D341Med (cell line): ENCODE measurements at regions not wholly inside any gene's neighbourhood (a gene's known extent, or its start where the extent isn't known, plus 50 kb on each side); places are given as distances from the start of the nearest gene placed in this dataset.
"Not testable (repeated sequence)": the region's sequence is repeated elsewhere in the genome, so short reads cannot be mapped to it uniquely, and the experiment has no call there.

Experiments used
- DNase-seq: peaks from one replicate; pipeline ENCODE4 v3.0.0; 2012; ENCODE audit warnings: low spot score

GRCh38 chr2:145905371-145905770 is 1385.5 kb upstream of the ZEB2 start:
- DNase-seq, result no peak

DNA sequence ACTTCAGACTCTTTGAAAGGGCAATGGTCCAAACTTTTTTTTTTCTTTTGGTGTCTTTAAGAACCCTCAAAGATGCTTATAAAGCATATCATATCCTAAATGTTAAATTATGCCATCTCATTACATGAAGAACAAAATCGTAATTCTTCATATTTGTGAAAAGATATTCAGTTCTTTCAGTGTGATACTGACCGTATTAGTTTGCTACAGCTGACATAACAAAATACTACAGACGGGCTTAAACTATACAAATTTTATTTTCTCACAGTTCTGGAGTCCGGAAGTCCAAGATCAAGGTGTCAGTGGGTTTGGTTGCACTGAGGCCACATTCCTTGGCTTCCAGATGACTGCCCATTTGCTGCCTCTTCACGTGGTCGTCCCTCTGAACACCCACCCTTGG is 1377.2 kb upstream of the ZEB2 start:
- no peak for DNase-seq

DNA sequence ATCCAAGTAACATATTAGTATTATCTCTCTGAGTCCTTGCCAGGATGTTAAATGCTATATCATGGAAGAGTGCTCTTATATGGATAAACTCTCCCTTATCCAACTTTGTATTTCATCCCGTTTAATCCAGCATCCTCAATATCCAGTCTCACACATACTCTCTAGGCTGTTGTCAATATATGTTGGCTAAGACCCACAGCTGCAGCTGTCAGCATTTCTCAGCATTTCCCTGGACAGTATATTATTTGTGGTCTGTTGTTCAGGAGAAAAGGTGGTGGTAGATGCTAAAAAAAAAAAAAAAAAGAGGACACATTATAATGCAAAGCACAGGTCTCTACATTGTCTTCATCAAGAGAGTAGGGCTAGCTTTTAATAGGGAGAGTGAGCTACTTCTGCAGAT is 1368.0 kb upstream of the ZEB2 start:
- DNase-seq, result no peak

GRCh38 chr2:145880997-145881396 is 1361.1 kb upstream of the ZEB2 start:
- DNase-seq, result not testable (repeated sequence)

DNA sequence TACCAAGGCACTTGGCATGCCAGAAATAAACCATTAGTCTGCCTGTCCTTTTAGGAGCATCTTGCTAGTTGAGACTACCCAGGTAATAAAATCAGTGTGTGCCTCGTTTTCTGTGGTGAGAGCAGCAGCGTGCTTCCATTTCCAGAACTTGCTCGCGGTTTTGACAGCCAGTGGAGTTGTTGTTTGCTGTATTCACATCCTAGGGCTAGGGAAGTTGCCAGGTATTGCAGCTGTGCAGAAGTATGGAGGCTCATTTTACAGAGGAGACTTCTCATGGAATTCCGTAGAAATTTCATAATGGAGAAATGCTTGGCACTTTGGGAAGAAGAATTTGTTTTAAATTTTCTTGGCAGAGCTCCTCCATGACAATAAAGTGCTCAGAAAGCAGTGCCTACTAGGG is 1355.1 kb upstream of the ZEB2 start:
- no peak for DNase-seq

DNA sequence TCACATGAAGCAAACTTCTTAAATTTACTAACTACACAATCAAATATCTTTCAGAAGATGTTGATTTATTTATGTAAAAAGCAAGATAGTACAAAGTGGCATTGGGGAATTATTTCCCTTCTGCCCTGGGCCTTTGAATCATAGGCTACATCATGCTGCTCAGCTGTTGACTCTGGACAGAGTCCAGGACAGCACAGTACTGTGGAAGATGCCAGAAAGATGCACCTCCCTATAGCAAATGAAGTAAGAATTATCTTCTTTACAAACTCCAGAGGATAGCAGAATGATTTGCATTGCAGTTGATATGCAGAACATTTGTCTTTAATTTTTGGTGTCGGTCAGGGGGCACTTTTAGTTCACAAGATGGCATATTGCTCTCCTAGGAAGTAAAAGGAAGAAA is 1354.5 kb upstream of the ZEB2 start:
- no peak for DNase-seq

- no peak for DNase-seq
Measured at GRCh38 chr2:145864501-145864900, 1344.6 kb upstream of the ZEB2 start.

GRCh38 chr2:145861940-145862339 is 1342.0 kb upstream of the ZEB2 start:
- no peak for DNase-seq

DNA sequence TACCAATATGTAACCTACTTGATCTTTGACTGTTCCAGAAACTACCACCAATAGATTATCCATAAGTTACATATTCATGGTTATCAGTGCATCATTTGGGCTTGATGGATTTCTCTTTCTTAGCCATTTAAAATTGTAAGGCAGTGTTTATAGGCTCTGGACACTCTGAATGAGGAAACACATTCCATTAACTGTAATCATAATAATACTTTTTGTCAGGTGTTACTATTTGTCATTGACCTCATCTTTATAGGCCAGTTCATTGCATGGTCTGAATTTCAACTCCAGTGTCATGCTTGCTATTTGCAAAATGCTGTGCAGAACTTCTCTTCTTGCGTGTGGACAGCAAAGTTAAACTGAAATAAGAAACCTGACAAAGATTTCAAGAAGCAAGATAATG is 1340.2 kb upstream of the ZEB2 start:
- DNase-seq, result no peak

DNA sequence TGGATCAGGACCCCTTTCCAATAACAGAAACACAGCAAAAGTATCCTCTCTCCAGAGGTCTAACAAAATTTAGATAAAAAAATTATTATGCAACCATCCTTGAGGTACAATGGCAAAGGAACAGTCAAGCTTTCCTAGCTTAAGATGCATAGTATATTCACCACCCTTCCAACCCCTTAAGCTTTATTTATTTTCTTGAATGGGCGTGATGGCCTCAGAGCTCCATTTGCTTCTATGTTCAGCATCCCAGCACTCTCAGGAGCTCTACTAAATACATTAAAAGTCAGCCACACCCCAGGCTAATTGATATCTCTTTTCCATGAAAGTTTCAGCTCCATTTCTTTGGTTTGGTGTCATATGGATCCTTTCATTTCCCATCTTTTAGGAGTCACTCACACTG is 1335.2 kb upstream of the ZEB2 start:
- DNase-seq, result no peak

- no peak for DNase-seq
Measured at GRCh38 chr2:145854039-145854755, 1334.3 kb upstream of the ZEB2 start.

GRCh38 chr2:145851730-145852129 is 1331.8 kb upstream of the ZEB2 start:
- no peak for DNase-seq

DNA sequence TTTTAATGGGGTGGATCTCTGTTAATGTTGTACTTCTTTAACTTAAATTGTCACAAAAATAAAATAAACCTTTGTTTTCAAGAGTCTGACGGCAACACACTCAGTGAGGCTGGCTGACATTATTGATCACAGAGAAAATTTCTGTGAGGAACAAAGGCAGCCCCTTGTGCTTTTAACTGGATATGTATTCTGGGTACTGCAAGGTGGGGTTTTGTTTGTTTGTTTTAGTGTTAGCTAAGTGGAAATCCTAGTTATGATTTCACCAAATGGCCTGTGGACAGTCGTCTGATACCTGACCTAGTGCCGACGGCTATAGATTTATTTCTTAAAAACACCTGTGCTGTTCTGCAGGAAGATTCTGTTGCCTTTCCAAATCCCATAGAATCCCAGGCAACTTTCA is 1329.5 kb upstream of the ZEB2 start:
- DNase-seq, result no peak

DNA sequence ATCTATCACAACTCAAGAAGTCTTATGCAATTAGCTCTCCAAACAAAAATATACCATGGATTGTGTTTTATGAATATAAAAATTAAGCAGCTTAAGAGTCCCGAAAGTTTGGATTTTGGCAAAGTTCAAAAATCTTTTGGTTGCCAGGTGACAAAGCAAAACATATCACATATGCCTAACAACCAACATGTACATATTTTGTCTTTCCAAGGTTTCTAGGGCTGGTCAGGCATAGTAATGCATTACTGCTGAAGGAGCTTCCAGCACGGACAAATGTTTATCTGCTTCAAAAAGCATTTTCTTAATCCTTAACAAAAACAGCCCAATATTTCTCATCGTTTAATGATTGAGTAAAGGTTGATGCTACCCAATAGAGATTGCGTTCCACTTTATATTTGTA is 1327.1 kb upstream of the ZEB2 start:
- no peak for DNase-seq

DNA sequence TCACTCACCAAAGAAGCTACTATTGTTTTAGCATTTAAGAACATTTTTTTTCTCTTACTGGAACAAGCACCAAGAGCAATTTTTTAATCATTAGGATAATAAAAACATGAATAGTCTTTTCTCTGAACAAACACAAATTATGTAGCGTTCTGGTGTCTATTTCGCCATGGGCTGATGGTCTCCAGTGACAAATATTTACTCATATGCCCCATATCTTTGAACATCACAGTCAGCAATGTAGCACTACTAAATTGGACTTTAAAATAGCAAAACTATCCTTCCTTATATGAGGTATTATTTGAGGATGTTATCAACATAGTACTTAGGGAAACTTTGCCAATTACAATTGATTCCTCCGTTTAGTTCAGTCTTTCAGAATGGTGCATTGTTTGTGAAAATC is 1326.0 kb upstream of the ZEB2 start:
- no peak for DNase-seq

DNA sequence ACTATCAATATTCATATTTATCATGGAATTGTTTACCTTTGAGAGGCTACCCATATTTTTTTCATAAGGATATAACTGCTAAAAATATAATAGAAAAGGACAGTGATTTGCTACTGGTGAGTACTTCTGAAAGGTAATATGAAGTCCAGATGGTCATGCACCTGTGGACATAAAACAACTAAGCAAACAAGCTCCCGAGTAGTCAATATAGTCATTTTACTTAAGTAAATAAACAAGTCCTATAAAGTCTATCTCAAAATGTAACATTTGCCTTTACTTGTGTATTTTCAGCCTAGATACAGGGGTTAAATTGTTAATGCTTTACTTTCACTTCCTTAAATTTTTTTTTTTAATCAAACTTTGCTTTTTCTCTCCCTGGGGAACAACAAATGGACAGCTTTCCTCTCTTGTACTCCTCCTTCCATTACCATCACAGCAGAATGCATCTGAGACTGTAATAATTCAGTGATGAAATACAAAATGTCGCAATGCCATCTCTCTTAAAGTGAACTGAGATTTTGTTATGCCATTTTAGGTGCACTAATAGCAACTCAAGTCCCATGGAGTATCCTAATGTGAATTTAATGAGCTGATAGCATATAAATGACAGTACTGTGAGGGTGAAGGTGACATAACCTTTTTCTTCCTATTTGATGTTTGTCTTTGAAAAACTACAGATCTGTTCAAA is 1325.4 kb upstream of the ZEB2 start:
- DNase-seq, result no peak

- DNase-seq, result no peak
Measured at GRCh38 chr2:145841973-145842372, 1322.1 kb upstream of the ZEB2 start.

DNA sequence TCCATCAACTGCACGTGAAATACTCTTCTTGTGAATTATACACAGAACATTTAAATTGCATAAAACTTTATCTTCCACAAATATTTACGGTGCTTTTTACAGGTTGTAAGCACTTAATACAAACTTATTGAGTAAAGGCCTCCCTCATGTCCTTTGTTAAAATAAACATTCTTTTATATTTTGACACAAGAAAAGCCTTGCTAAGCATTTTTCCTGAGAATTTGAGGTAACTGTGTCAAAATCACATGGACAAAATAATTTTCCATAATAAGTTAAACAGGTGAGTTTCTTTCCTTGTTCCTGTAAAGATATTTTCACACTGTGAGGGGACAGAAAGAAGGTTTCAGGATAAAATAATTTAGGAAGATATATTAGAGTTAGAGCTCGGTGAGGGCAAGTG is 1317.1 kb upstream of the ZEB2 start:
- no peak for DNase-seq

- no peak for DNase-seq
Measured at GRCh38 chr2:145835665-145836064, 1315.7 kb upstream of the ZEB2 start.

GRCh38 chr2:145832681-145833080 is 1312.8 kb upstream of the ZEB2 start:
- no peak for DNase-seq

DNA sequence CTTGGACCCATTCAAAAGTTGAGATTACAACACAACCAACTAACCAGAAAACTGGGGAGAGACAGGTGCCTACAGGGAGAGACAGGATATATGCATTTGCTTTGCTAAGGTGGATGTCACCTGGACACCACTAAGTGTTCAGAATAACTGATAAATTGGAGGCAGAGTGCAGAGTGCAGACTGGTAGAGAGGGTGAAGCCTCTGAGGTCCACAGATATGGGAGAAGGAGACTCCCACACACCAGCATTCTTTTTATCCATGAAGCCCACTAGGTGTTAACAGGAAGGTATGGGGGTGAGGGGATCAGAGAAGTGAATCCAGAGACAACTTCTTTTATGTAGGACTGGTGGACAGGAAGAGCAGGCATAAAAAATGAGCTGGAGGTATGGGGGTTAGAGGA is 1310.0 kb upstream of the ZEB2 start:
- no peak for DNase-seq

- no peak for DNase-seq
Measured at GRCh38 chr2:145827235-145827634, 1307.3 kb upstream of the ZEB2 start.

DNA sequence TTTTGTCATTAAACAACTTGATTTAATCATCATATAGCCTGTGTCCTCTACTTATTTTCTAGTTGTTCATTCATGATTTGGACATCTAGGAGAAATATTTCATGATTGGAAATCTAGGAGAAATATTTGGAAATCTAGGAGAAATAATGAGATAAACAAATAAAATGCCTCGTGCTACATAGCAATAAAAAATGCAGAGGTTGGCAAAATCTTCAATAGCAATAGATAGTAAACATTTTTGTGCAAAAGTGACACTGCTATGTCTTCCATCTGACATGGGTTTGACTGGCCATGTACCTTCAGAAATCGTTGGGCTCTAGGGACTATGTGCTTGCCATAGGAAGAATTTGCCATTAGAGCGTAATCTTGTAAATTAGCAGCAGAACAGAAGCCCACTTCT is 1304.5 kb upstream of the ZEB2 start:
- DNase-seq, result no peak

- no peak for DNase-seq
Measured at GRCh38 chr2:145822892-145823534, 1303.1 kb upstream of the ZEB2 start.
